Activated T-cell treated with anti-CD3 and anti-CD28 coated beads, Interleukin-2, amount 50 U/mL, for 72 hours (primary cell): ENCODE measurements at regions not wholly inside any gene's neighbourhood (a gene's known extent, or its start where the extent isn't known, plus 50 kb on each side); places are given as distances from the start of the nearest gene placed in this dataset.

Experiments used
- ATAC-seq, 2 donors: fragments of 150-1000 bp; cut with Tn5 transposase; replicated peaks in 1 of 2; 2 replicates each; pipeline ENCODE4 v1.10.0; 2021; ENCODE audit warnings: moderate library complexity in 2 of 2, mild to moderate bottlenecking in 1 of 2
- DNase-seq, 2 donors: peaks; one replicate each; pipeline ENCODE4 v3.0.0; 2021 to 2022; ENCODE audit warnings: mixed read lengths in 1 of 2
- H3K27ac Mint-ChIP-seq: one replicate; pipeline ENCODE4 v1.8.0; 2022; ENCODE audit warnings: mild to moderate bottlenecking, moderate library complexity, mixed read lengths
- H3K27me3 Mint-ChIP-seq: one replicate; pipeline ENCODE4 v1.8.0; 2022; ENCODE audit warnings: low read depth, mixed read lengths
- H3K36me3 Mint-ChIP-seq, 2 donors: one replicate each; pipeline ENCODE4 v1.8.0; 2022; ENCODE audit warnings: mixed read lengths in 2 of 2, mild to moderate bottlenecking in 1 of 2; ENCODE audit not compliant: insufficient read depth in 2 of 2
- H3K4me1 Mint-ChIP-seq: one replicate; pipeline ENCODE4 v1.8.0; 2022; ENCODE audit warnings: low read depth, mixed read lengths
- H3K4me3 Mint-ChIP-seq, 2 donors: one replicate each; pipeline ENCODE4 v1.8.0; 2022; ENCODE audit warnings: mild to moderate bottlenecking in 2 of 2, mixed read lengths in 2 of 2, moderate library complexity in 2 of 2
- H3K9me3 Mint-ChIP-seq, 2 donors: one replicate each; pipeline ENCODE4 v1.8.0; 2022; ENCODE audit warnings: mixed read lengths in 2 of 2

GRCh38 chr2:240323601-240324291 is 111.7 kb upstream of the GPC1 start:
- ATAC-seq = no peak
- DNase-seq = no peak
- Mint-ChIP-seq H3K4me3 (no peak overlapping the region), H3K27me3 (no peaks in the 10 kb centered on the region), H3K36me3 (no peaks in the 10 kb centered on the region), H3K9me3 (no peaks in the 10 kb centered on the region), H3K27ac (no peak overlapping the region), H3K4me1 (no peaks in the 10 kb centered on the region)

- H3K4me3 Mint-ChIP-seq = no peak overlapping the region
- no peaks in the 10 kb centered on the region for H3K36me3 Mint-ChIP-seq
- no peak for ATAC-seq
- no peak overlapping the region for H3K27ac Mint-ChIP-seq
- no peaks in the 10 kb centered on the region for H3K4me1 Mint-ChIP-seq
- no peaks in the 10 kb centered on the region for H3K9me3 Mint-ChIP-seq
- DNase-seq = no peak
- H3K27me3 Mint-ChIP-seq = no peaks in the 10 kb centered on the region
Measured at GRCh38 chr2:240324312-240325015, 111.0 kb upstream of the GPC1 start.

GRCh38 chr2:240325016-240326007 is 110.2 kb upstream of the GPC1 start:
- H3K36me3 Mint-ChIP-seq = no peaks in the 10 kb centered on the region
- no peak for ATAC-seq
- no peak overlapping the region for H3K4me3 Mint-ChIP-seq
- no peaks in the 10 kb centered on the region for H3K9me3 Mint-ChIP-seq
- no peaks in the 10 kb centered on the region for H3K27me3 Mint-ChIP-seq
- no peak for DNase-seq
- no peak overlapping the region for H3K27ac Mint-ChIP-seq
- H3K4me1 Mint-ChIP-seq = no peaks in the 10 kb centered on the region

- no peak overlapping the region for H3K27ac Mint-ChIP-seq
- no peaks in the 10 kb centered on the region for H3K27me3 Mint-ChIP-seq
- no peaks in the 10 kb centered on the region for H3K36me3 Mint-ChIP-seq
- DNase-seq (no peak), ATAC-seq (no peak)
- no peak overlapping the region for H3K4me3 Mint-ChIP-seq
- peaks cover 0 to 3% of the 10 kb centered on the region in 2 donors for H3K9me3 Mint-ChIP-seq
- no peaks in the 10 kb centered on the region for H3K4me1 Mint-ChIP-seq
Measured at GRCh38 chr2:240326246-240326645, 109.2 kb upstream of the GPC1 start.

GRCh38 chr2:240326886-240327285 is 108.6 kb upstream of the GPC1 start:
- H3K36me3 Mint-ChIP-seq = peaks cover under 1 to 3% of the 10 kb centered on the region in 2 donors
- H3K4me3 Mint-ChIP-seq = no peak overlapping the region
- no peaks in the 10 kb centered on the region for H3K4me1 Mint-ChIP-seq
- ATAC-seq (no peak), DNase-seq (no peak)
- peaks cover 2% of the 10 kb centered on the region for H3K27me3 Mint-ChIP-seq
- no peak overlapping the region for H3K27ac Mint-ChIP-seq
- H3K9me3 Mint-ChIP-seq = peaks cover under 1 to 8% of the 10 kb centered on the region in 2 donors

GRCh38 chr2:240327566-240327965 is 107.9 kb upstream of the GPC1 start:
- peaks cover 6 to 13% of the 10 kb centered on the region in 2 donors for H3K9me3 Mint-ChIP-seq
- no peak for DNase-seq
- peaks cover 4 to 7% of the 10 kb centered on the region in 2 donors for H3K36me3 Mint-ChIP-seq

GRCh38 chr2:240328526-240328925 is 106.9 kb upstream of the GPC1 start:
- Mint-ChIP-seq H3K4me3 (no peak overlapping the region), H3K9me3 (peaks cover 6 to 13% of the 10 kb centered on the region in 2 donors), H3K27ac (no peak overlapping the region), H3K36me3 (peaks cover 4 to 7% of the 10 kb centered on the region in 2 donors), H3K27me3 (peaks cover 16% of the 10 kb centered on the region), H3K4me1 (no peaks in the 10 kb centered on the region)
- ATAC-seq = no peak
- DNase-seq = no peak

More at GRCh38 chr2:240327566-240327965, 107.9 kb upstream of the GPC1 start:
- ATAC-seq = no peak
- H3K4me1 Mint-ChIP-seq = no peaks in the 10 kb centered on the region
- peaks cover 9% of the 10 kb centered on the region for H3K27me3 Mint-ChIP-seq
- H3K27ac Mint-ChIP-seq = no peak overlapping the region
- H3K4me3 Mint-ChIP-seq = no peak overlapping the region

GRCh38 chr2:240329116-240329665 is 106.3 kb upstream of the GPC1 start:
- DNase-seq (no peak), ATAC-seq (no peak)
- H3K4me3 Mint-ChIP-seq = no peak overlapping the region
- peaks cover 4 to 7% of the 10 kb centered on the region in 2 donors for H3K36me3 Mint-ChIP-seq
- H3K4me1 Mint-ChIP-seq = no peaks in the 10 kb centered on the region
- peaks cover 6 to 13% of the 10 kb centered on the region in 2 donors for H3K9me3 Mint-ChIP-seq
- peaks cover 16% of the 10 kb centered on the region for H3K27me3 Mint-ChIP-seq
- H3K27ac Mint-ChIP-seq = no peak overlapping the region

GRCh38 chr2:240329778-240330177 is 105.7 kb upstream of the GPC1 start:
- Mint-ChIP-seq H3K9me3 (peaks cover 6 to 13% of the 10 kb centered on the region in 2 donors), H3K27ac (no peak overlapping the region), H3K27me3 (peaks cover 16% of the 10 kb centered on the region), H3K4me3 (no peak overlapping the region), H3K4me1 (no peaks in the 10 kb centered on the region), H3K36me3 (peaks cover 4 to 7% of the 10 kb centered on the region in 2 donors)
- no peak for ATAC-seq
- no peak for DNase-seq

- Mint-ChIP-seq H3K27ac (no peak overlapping the region), H3K4me3 (no peak overlapping the region), H3K9me3 (peaks cover 6 to 13% of the 10 kb centered on the region in 2 donors), H3K36me3 (peaks cover 4 to 7% of the 10 kb centered on the region in 2 donors), H3K4me1 (no peaks in the 10 kb centered on the region), H3K27me3 (peaks cover 28% of the 10 kb centered on the region)
- no peak for DNase-seq
- no peak for ATAC-seq
Measured at GRCh38 chr2:240333985-240334384, 101.5 kb upstream of the GPC1 start.

- ATAC-seq = no peak
- peaks cover 4 to 7% of the 10 kb centered on the region in 2 donors for H3K36me3 Mint-ChIP-seq
- H3K4me1 Mint-ChIP-seq = no peaks in the 10 kb centered on the region
Measured at GRCh38 chr2:240335061-240335460, 100.4 kb upstream of the GPC1 start.

GRCh38 chr2:240336820-240337427 is 98.5 kb upstream of the GPC1 start:
- peaks cover 5% of the 10 kb centered on the region in 2 donors for H3K9me3 Mint-ChIP-seq
- peaks cover 3 to 4% of the 10 kb centered on the region in 2 donors for H3K36me3 Mint-ChIP-seq
- ATAC-seq (no peak), DNase-seq (no peak)
- peaks cover 25% of the 10 kb centered on the region for H3K27me3 Mint-ChIP-seq
- H3K27ac Mint-ChIP-seq = no peak overlapping the region
- no peak overlapping the region for H3K4me3 Mint-ChIP-seq
- no peaks in the 10 kb centered on the region for H3K4me1 Mint-ChIP-seq

More at GRCh38 chr2:240335061-240335460, 100.4 kb upstream of the GPC1 start:
- no peak for DNase-seq
- peaks cover 6 to 13% of the 10 kb centered on the region in 2 donors for H3K9me3 Mint-ChIP-seq
- no peak overlapping the region for H3K27ac Mint-ChIP-seq
- no peak overlapping the region for H3K4me3 Mint-ChIP-seq
- H3K27me3 Mint-ChIP-seq = peaks cover 28% of the 10 kb centered on the region
